ENCODE measurements at regions not wholly inside any gene's neighbourhood (a gene's known extent, or its start where the extent isn't known, plus 50 kb on each side); places are given as distances from the start of the nearest gene placed in this dataset.

GRCh38 chr6:144797881-144798589 lies 512.9 kb downstream of the UTRN start:
- no peak overlapping the region for H3K4me3 ChIP-seq (ENCODE audit: low read depth, low read length)

- H3K4me3 ChIP-seq (ENCODE audit: low read depth, low read length): no peak overlapping the region
Observed at GRCh38 chr6:144804246-144804790, 519.2 kb downstream of the UTRN start.

- H3K4me3 ChIP-seq (ENCODE audit: low read depth, low read length): no peak overlapping the region
Observed at GRCh38 chr6:144805049-144805448, 519.9 kb downstream of the UTRN start.

- H3K4me3 ChIP-seq (ENCODE audit: low read depth, low read length): no peak overlapping the region
Observed at GRCh38 chr6:144806222-144806621, 521.1 kb downstream of the UTRN start.

GRCh38 chr6:144809120-144809519 lies 524.0 kb downstream of the UTRN start:
- H3K4me3 ChIP-seq (ENCODE audit: low read depth, low read length): no peak overlapping the region

GRCh38 chr6:144809969-144810368 lies 524.8 kb downstream of the UTRN start:
- H3K4me3 ChIP-seq (ENCODE audit: low read depth, low read length): no peak overlapping the region

- H3K4me3 ChIP-seq (ENCODE audit: low read depth, low read length): no peak overlapping the region
Observed at GRCh38 chr6:144811140-144811539, 526.0 kb downstream of the UTRN start.

GRCh38 chr6:144816936-144817335 lies 531.8 kb downstream of the UTRN start:
- no peak overlapping the region for H3K4me3 ChIP-seq (ENCODE audit: low read depth, low read length)

- no peak overlapping the region for H3K4me3 ChIP-seq (ENCODE audit: low read depth, low read length)
Observed at GRCh38 chr6:144820270-144820669, 535.1 kb downstream of the UTRN start.

GRCh38 chr6:144823131-144823530 lies 538.0 kb downstream of the UTRN start:
- H3K4me3 ChIP-seq (ENCODE audit: low read depth, low read length): no peak overlapping the region

- H3K4me3 ChIP-seq (ENCODE audit: low read depth, low read length): no peak overlapping the region
Observed at GRCh38 chr6:144824018-144824417, 538.9 kb downstream of the UTRN start.

GRCh38 chr6:144834426-144835038 lies 549.4 kb downstream of the UTRN start:
- no peak overlapping the region for H3K4me3 ChIP-seq (ENCODE audit: low read depth, low read length)

GRCh38 chr6:144835322-144835973 lies 550.3 kb downstream of the UTRN start:
- no peak overlapping the region for H3K4me3 ChIP-seq (ENCODE audit: low read depth, low read length)

- H3K4me3 ChIP-seq (ENCODE audit: low read depth, low read length): no peak overlapping the region
Observed at GRCh38 chr6:144840619-144841018, 555.5 kb downstream of the UTRN start.

- H3K4me3 ChIP-seq (ENCODE audit: low read depth, low read length): no peak overlapping the region
Observed at GRCh38 chr6:144843701-144844100, 558.6 kb downstream of the UTRN start.

GRCh38 chr6:144844596-144844995 lies 559.5 kb downstream of the UTRN start:
- no peak overlapping the region for H3K4me3 ChIP-seq (ENCODE audit: low read depth, low read length)

- H3K4me3 ChIP-seq (ENCODE audit: low read depth, low read length): no peak overlapping the region
Observed at GRCh38 chr6:144845186-144845585, 560.1 kb downstream of the UTRN start.

- H3K4me3 ChIP-seq (ENCODE audit: low read depth, low read length): no peak overlapping the region
Observed at GRCh38 chr6:144847916-144848315, 562.8 kb downstream of the UTRN start.

GRCh38 chr6:144849920-144850319 lies 564.8 kb downstream of the UTRN start:
- no peak overlapping the region for H3K4me3 ChIP-seq (ENCODE audit: low read depth, low read length)

- no peak overlapping the region for H3K4me3 ChIP-seq (ENCODE audit: low read depth, low read length)
Observed at GRCh38 chr6:144853603-144854002, 568.5 kb downstream of the UTRN start.

- no peak overlapping the region for H3K4me3 ChIP-seq (ENCODE audit: low read depth, low read length)
Observed at GRCh38 chr6:144854654-144855053, 569.5 kb downstream of the UTRN start.

- H3K4me3 ChIP-seq (ENCODE audit: low read depth, low read length): no peak overlapping the region
Observed at GRCh38 chr6:144855375-144855774, 570.2 kb downstream of the UTRN start.
